GM12865 (cell line): ENCODE measurements at regions not wholly inside any gene's neighbourhood (a gene's known extent, or its start where the extent isn't known, plus 50 kb on each side); places are given as distances from the start of the nearest gene placed in this dataset.

Source experiments
- DNase-seq: peaks from one replicate; pipeline ENCODE4 v3.0.0; 2010; ENCODE audit warnings: low read depth
- H3K4me3 ChIP-seq: 2 replicates; pipeline ENCODE4 v1.5.1; 2011; ENCODE audit warnings: mild to moderate bottlenecking, low read depth, low read length, control low read depth
- TF ChIP-seq, protein P1 (sequence below): IDR thresholded peaks from 2 replicates; pipeline ENCODE4 v1.5.1; 2011; ENCODE audit warnings: low read length, control low read depth, low read depth, inconsistent platforms; ENCODE audit not compliant: insufficient read depth; ENCODE audit errors: missing control alignments

DNA sequence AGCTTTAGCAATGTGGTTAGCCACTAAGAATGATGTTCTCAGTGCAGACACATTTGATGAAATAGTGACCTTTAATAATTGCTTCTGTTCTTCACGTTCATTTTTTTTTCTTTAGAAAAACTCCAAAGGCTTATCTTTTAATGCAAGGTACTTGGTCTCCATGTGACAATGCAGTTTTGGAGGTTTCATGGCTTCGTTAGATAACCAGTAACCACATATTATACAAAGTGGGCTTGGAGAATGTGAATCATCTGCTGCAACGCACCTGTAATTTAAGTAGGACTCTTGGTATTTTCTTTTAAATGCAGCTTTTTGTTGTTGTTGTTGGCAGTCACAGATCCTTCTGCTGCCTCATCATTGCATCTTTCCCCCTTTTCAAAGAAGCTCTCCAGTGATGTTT lies 1606.3 kb downstream of the SUCLG1 start:
- TF ChIP-seq, protein P1, sequence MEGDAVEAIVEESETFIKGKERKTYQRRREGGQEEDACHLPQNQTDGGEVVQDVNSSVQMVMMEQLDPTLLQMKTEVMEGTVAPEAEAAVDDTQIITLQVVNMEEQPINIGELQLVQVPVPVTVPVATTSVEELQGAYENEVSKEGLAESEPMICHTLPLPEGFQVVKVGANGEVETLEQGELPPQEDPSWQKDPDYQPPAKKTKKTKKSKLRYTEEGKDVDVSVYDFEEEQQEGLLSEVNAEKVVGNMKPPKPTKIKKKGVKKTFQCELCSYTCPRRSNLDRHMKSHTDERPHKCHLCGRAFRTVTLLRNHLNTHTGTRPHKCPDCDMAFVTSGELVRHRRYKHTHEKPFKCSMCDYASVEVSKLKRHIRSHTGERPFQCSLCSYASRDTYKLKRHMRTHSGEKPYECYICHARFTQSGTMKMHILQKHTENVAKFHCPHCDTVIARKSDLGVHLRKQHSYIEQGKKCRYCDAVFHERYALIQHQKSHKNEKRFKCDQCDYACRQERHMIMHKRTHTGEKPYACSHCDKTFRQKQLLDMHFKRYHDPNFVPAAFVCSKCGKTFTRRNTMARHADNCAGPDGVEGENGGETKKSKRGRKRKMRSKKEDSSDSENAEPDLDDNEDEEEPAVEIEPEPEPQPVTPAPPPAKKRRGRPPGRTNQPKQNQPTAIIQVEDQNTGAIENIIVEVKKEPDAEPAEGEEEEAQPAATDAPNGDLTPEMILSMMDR: no peak
- no peak for DNase-seq
- H3K4me3 ChIP-seq: no peak overlapping the region

DNA sequence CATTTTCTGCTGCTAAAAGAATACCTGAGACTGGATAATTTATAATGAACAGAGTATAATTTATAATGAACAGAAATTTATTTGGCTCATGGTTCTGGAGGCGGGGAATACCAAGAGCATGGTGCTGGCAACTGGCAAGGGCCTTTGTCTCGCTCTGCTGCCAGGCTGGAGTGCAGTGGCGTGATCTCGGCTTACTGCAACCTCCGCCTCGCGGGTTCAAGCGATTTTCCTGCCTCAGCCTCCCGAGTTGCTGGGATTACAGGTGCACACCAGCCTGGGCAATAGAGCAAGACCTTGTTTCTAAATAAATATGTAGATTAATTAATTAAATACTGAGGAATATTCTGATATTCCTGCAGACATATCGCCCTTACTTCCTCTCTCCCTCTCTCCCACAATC lies 1610.8 kb downstream of the SUCLG1 start:
- TF ChIP-seq, protein P1: no peak
- H3K4me3 ChIP-seq: no peak overlapping the region
- DNase-seq: no peak

DNA sequence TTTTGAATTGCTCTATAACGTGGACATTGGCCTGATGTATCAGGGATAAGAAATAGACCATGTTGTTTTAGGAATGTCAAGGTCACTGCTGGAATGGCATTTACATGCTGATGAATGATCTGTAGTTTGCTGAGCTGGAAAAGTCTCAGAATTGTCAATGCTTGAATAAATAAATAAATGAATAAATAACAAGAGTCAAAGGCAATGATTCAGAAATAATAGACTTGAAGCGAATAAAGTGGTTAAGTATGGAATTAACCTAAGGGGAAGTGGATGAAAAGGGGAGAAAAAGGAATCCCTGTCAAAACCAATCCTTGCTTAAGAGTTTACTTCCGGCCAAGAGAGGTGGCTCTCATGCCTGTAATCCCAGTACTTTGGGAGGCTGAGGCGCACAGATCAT lies 1620.0 kb downstream of the SUCLG1 start:
- TF ChIP-seq, protein P1: no peak
- DNase-seq: no peak
- no peak overlapping the region for H3K4me3 ChIP-seq

DNA sequence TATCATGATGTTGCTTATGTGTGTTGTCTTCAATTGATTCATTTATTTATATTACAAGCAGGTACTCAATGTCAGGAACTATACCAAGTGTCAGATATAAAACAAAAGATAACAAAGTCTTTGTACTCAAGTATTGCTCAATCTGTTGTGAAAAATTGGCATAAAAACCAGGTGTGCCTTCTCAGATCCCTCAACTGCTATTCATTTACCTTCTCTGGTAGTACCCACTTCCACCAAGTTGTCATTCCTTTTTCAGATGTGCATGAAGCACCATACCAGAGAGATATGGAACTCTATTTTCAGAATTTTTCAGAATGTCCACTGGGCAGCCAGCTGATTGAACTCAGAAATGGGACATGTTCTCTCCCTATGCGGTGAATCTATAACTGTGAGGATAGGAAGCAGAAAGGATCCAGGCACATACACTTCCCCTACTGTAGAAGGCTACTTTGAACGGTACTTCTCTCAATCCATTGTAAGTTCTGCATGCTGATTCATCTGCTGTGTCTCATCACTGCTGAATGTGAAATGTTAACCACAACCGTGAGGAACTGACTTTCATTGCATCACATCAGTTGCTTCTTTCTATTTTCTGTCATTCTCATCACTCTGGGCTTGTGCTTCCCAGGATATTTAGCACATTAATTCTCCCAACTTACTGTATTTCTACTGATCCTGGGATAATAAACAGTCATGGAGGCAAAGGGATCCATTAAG lies 1621.3 kb downstream of the SUCLG1 start:
- no peak for DNase-seq
- no peak overlapping the region for H3K4me3 ChIP-seq
- TF ChIP-seq, protein P1: no peak

DNA sequence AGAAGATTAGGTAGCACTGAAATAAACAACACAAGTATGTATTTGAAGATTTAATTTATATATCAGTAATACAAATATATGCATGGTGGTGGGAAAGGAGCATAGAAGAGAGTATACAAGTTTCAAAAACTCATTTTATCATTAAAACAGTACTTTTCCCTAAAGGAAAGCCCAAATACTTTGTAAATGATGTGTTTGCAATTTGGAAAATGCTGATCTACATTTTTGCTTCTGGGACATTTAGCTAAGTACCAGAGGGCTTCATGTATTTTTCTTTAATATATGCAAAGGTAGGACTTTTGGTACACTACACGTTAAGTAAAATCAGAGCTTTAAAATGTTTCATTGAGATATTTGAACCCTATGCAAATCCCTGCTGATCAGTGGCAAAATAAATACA lies 1624.2 kb downstream of the SUCLG1 start:
- TF ChIP-seq, protein P1: no peak
- H3K4me3 ChIP-seq: no peak overlapping the region
- no peak for DNase-seq

DNA sequence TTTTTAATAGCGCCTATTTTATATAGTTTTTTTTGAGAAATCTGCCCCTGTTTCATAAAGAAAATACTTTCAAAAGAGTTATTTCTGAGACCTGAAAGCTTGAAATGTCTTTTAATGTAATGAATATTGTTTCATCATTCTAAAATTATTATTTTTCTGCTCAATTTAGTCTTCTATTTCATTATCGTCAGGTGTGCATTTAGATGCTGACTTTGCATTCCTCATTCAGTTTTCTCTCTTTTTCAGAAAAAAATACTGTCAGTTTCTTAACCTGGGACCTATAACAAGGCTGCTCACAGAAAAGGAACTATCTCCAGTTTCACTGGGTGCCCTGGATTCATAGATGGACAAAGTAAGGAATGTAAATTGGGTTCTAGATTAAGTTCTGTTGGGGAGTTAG lies 1631.7 kb downstream of the SUCLG1 start:
- TF ChIP-seq, protein P1: no peak
- no peak overlapping the region for H3K4me3 ChIP-seq
- no peak for DNase-seq

DNA sequence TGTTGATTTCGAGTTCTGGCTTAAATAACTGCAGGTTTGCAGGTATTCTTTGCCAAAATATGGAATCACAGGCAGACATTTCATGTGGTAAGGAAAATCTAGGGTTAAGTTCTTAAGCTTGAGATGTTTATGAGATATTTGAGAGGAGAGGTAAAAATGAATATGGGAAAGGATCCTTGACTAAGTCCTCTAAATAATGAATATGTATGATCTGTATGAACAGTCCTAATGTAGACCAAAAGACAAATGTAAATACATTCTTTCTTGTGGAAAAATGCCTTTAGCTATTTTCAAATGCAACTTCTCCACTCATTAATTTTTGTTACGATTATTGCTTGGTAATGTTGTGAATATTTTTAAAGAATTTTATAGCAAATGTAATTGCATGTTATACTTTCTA lies 1632.6 kb downstream of the SUCLG1 start:
- TF ChIP-seq, protein P1: no peak
- H3K4me3 ChIP-seq: no peak overlapping the region
- DNase-seq: no peak
